ENCODE measurements at regions not wholly inside any gene's neighbourhood (a gene's known extent, or its start where the extent isn't known, plus 50 kb on each side); places are given as distances from the start of the nearest gene placed in this dataset.
A peak's percentile ranks its signal among the peaks of the same experiment; 100 is the strongest.

GRCh38 chr14:42370056-42370455 is 763.4 kb downstream of the LRFN5 start:
- DNase-seq (ENCODE audit: low spot score) = no peak

GRCh38 chr14:42368234-42368633 is 761.6 kb downstream of the LRFN5 start:
- DNase-seq (ENCODE audit: low spot score) = no peak

- DNase-seq (ENCODE audit: low spot score) = no peak
Observed at GRCh38 chr14:42353315-42353714, 746.6 kb downstream of the LRFN5 start.

GRCh38 chr14:42335918-42336317 is 729.2 kb downstream of the LRFN5 start:
- DNase-seq (ENCODE audit: low spot score) = no peak

DNA sequence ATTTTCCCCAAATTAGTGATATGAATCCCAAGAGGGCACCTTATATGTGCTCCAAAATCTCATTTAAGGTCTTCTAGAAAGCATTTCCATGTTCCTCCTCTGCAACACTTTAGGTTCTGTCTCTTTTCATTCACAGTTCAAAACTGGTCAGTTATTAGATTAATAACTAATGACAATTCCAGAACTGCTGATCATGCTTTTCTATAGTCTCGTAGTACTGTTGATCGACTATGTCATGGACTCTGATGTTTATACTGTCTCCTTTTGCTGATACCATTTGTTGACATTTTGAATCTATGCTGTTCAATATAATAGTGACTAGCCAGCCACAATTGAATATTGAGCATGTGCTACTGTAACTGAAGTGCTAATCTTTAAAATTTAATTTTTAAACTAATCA is 728.3 kb downstream of the LRFN5 start:
- no peak for DNase-seq (ENCODE audit: low spot score)

DNA sequence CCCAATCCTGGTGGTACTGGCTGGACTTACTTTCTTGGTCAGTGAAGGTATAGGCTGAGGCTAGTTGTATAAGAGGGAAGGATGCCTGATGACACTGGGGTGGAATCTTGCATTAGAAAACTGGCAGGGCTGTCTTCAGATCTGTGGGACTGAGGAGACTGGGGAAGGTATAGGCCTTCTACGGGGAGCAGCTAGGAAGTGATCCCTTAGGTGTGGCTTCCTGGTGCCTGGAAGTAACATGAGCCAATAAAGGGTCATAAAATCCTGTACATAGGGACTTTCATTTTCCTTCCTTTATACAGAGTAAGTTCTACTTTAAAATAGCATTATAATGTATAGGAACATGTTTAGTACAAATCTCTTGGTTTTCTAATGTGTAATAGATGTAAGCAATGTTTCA is 716.8 kb downstream of the LRFN5 start:
- DNase-seq (ENCODE audit: low spot score) = no peak

GRCh38 chr14:42322531-42323284 is 716.0 kb downstream of the LRFN5 start:
- DNase-seq (ENCODE audit: low spot score) = no peak

GRCh38 chr14:42319996-42320395 is 713.3 kb downstream of the LRFN5 start:
- no peak for DNase-seq (ENCODE audit: low spot score)

DNA sequence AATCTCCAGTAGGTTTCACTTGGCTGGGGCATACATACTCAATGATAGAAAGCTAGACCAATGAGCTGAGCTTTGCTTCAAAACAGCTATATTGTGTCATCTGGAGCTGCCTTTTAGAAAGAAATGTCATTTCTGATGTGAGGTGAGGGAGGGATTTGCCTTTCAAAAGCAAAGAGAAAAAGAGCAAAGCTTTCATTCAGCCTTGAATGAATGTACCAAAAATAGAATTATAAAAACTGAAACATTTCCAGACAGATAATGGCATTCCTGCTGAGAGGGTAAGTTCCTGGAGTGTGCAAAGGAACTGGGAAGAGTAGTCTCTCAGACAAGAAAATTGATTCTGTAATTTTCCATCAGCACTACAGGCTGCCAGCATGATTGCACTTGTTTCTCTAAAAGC is 710.0 kb downstream of the LRFN5 start:
- no peak for DNase-seq (ENCODE audit: low spot score)

DNA sequence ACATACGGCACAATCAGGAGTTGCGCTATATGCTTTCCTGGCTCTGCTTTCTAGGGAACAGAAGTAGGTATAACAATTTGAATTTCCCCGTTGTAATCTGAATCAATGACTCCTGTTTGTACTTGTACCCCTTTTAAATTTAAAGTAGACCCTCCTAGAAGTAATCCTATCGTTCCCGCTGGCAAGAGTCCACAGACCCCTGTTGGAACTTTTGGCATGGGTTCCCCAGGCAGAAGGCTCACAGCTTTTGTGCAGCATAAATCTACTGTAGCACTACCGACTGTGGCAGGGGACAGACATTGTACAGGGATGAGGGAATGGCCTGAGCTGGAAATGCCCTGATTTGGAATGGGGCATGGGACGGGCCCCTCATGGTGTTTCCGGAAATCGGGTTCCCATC is 705.2 kb downstream of the LRFN5 start:
- no peak for DNase-seq (ENCODE audit: low spot score)

DNA sequence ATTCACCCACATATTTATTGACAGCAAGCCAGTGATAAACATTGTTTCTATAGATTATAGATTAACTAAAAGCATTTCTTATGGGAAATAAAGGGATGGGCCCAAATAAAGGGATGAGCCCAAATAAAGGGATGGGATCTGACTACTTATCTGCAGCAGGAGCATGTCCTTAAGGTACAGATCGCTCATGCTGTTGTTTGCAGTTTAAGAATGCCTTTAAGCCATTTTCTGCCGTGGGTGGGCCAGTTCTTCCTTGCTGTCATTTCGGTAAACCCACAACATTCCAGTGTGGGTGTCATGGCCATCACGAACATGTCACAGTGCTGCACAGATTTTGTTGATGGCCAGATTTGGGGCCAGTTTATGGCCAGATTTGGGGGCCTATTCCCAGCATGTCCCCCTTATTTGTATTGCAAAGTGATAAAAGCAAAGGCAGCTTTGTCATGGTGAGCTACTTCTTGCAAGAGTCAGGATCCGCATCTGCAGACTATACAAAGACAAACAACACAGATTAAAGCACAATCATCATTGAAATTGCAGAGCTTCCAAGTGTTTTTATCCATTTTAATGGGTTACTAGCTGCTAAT is 700.7 kb downstream of the LRFN5 start:
- DNase-seq (ENCODE audit: low spot score) = no peak

GRCh38 chr14:42299692-42300091 is 693.0 kb downstream of the LRFN5 start:
- DNase-seq (ENCODE audit: low spot score) = no peak

- no peak for DNase-seq (ENCODE audit: low spot score)
Observed at GRCh38 chr14:42293180-42293579, 686.5 kb downstream of the LRFN5 start.

DNA sequence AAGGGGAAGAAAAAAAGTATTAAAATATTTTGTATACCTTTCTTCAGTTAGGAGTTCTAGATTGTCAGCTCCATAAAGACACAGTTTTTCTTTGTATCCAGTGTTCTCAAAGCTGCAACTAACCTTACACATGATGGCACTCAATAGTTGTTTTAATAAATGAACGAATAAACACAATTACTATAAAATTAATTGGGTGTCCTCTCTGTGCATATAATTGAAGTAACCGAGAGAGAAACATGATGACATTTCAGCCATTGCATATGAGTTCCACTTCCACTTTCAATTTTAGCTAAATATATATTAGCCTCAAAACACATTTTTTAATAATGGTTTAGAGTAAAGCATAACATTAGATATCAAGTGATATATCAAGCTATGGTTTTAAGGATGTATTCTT is 671.2 kb downstream of the LRFN5 start:
- no peak for DNase-seq (ENCODE audit: low spot score)

- no peak for DNase-seq (ENCODE audit: low spot score)
Observed at GRCh38 chr14:42269234-42269633, 662.6 kb downstream of the LRFN5 start.

GRCh38 chr14:42248131-42248530 is 641.5 kb downstream of the LRFN5 start:
- DNase-seq (ENCODE audit: low spot score) = no peak

GRCh38 chr14:42241101-42241500 is 634.4 kb downstream of the LRFN5 start:
- no peak for DNase-seq (ENCODE audit: low spot score)

- no peak for DNase-seq (ENCODE audit: low spot score)
Observed at GRCh38 chr14:42229976-42230375, 623.3 kb downstream of the LRFN5 start.

- DNase-seq (ENCODE audit: low spot score) = no peak
Observed at GRCh38 chr14:42229294-42229693, 622.6 kb downstream of the LRFN5 start.

- DNase-seq (ENCODE audit: low spot score) = no peak
Observed at GRCh38 chr14:42228611-42229010, 621.9 kb downstream of the LRFN5 start.

GRCh38 chr14:42224053-42224888 is 617.6 kb downstream of the LRFN5 start:
- DNase-seq (ENCODE audit: low spot score) = peak; percentile 1

DNA sequence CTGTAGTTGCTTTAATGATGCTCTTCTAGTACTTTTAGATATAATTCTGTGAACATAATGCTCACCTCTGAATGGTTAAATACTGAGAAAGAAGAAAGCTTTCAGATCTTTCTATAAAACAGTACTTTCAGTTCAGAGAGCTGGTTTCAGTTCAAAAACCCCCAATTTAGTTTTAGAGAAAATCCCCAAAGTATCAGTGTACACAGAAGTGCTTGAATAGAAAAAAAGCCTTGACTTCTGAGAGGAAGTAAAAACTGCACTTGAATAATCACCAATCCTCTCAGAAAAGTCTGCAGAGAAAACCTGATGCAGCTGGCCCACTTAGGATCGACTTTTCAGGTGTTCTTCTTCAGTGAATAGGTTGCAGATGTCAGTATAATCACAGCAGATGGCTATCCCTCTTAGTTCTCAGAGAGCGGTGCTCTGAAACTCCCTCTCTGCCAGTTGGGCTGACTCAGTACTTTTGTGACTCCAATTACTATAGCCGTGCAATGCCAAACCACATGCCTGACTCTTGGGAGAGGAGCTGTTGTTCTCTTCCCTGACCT is 616.3 kb downstream of the LRFN5 start:
- no peak for DNase-seq (ENCODE audit: low spot score)

DNA sequence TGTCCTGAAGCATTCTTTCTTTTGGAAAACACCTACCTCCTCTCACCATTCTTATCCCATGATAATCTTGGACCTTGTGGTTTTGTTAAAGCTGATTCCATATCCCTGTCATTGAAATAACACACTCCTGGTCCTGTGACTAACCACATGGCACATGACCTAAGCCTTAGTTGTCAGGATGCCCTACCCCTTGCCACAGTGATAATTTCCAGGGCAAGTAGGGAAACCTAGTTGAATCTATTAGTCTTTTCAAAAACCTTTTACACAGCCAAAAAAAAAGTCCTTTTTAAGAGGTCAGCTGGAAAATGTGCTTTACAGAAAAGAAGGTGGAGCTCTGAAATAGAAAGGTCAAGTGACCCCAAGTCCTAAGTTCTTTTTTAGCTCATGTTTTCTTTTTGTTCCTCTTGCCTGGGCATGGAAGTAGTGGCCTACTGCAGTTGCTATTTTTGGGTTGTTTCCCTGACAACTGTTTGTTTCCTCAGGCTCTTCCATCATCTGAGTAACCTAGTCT is 608.4 kb downstream of the LRFN5 start:
- no peak for DNase-seq (ENCODE audit: low spot score)

All from HuH-7 (cell line).